HG03575 (cell line): ENCODE measurements at regions not wholly inside any gene's neighbourhood (a gene's known extent, or its start where the extent isn't known, plus 50 kb on each side); places are given as distances from the start of the nearest gene placed in this dataset.

Experiments
- ATAC-seq: cut with Tn5 transposase; IDR thresholded peaks from one replicate; pipeline ENCODE4 v1.9.1; 2021; ENCODE audit not compliant: unreplicated experiment, insufficient number of reproducible peaks, low FRiP score; ENCODE audit errors: extremely low read depth

- no peak for ATAC-seq
These were observed 659.8 kb upstream of the DIPK2B start for GRCh38 chrX:45860450-45860849.

GRCh38 chrX:45859407-45859806 is 658.7 kb upstream of the DIPK2B start:
- no peak for ATAC-seq

- no peak for ATAC-seq
These were observed 652.2 kb upstream of the DIPK2B start for GRCh38 chrX:45852884-45853283.

GRCh38 chrX:45851434-45851991 is 650.8 kb upstream of the DIPK2B start:
- no peak for ATAC-seq

GRCh38 chrX:45850775-45851433 is 650.2 kb upstream of the DIPK2B start:
- no peak for ATAC-seq

GRCh38 chrX:45850197-45850774 is 649.6 kb upstream of the DIPK2B start:
- no peak for ATAC-seq

GRCh38 chrX:45849261-45849862 is 648.7 kb upstream of the DIPK2B start:
- ATAC-seq = no peak

- ATAC-seq = no peak
These were observed 647.3 kb upstream of the DIPK2B start for GRCh38 chrX:45847961-45848360.

GRCh38 chrX:45846328-45846727 is 645.7 kb upstream of the DIPK2B start:
- no peak for ATAC-seq

GRCh38 chrX:45845142-45845541 is 644.5 kb upstream of the DIPK2B start:
- no peak for ATAC-seq

GRCh38 chrX:45843518-45843917 is 642.8 kb upstream of the DIPK2B start:
- ATAC-seq = no peak

- no peak for ATAC-seq
These were observed 642.2 kb upstream of the DIPK2B start for GRCh38 chrX:45842926-45843315.

- ATAC-seq = no peak
These were observed 641.7 kb upstream of the DIPK2B start for GRCh38 chrX:45842207-45842925.

GRCh38 chrX:45840411-45840950 is 639.8 kb upstream of the DIPK2B start:
- no peak for ATAC-seq

- ATAC-seq = no peak
These were observed 629.7 kb upstream of the DIPK2B start for GRCh38 chrX:45830343-45830742.

- no peak for ATAC-seq
These were observed 623.8 kb upstream of the DIPK2B start for GRCh38 chrX:45824471-45824870.

- no peak for ATAC-seq
These were observed 622.9 kb upstream of the DIPK2B start for GRCh38 chrX:45823536-45823935.

GRCh38 chrX:45822124-45822523 is 621.4 kb upstream of the DIPK2B start:
- no peak for ATAC-seq

GRCh38 chrX:45818913-45819312 is 618.2 kb upstream of the DIPK2B start:
- ATAC-seq = no peak
